K562 (cell line): ENCODE measurements at regions not wholly inside any gene's neighbourhood (a gene's known extent, or its start where the extent isn't known, plus 50 kb on each side); places are given as distances from the start of the nearest gene placed in this dataset.
A peak's percentile ranks its signal among the peaks of the same experiment; 100 is the strongest.

Experiments used
- ARNT ChIP-seq, 2 experiments: fragments of 450-650 bp; IDR thresholded peaks; 2 replicates each; pipeline ENCODE4 v1.6.1; 2016; ENCODE audit warnings: mild to moderate bottlenecking in 1 of 2
- CGGBP1 ChIP-seq: fragments of 250-450 bp; sonication (Bioruptor Pico); IDR thresholded peaks from 2 replicates; pipeline ENCODE4 v1.9.0; 2021; ENCODE audit warnings: mild to moderate bottlenecking
- DIDO1 ChIP-seq: fragments of 450-650 bp; IDR thresholded peaks from 2 replicates; pipeline ENCODE4 v1.6.1; 2016; ENCODE audit warnings: low read depth, missing biosample characterization, missing genetic modification characterization
- GTF2B ChIP-seq: IDR thresholded peaks from 2 replicates; pipeline ENCODE4 v1.6.1; 2011; ENCODE audit not compliant: insufficient read length; ENCODE audit errors: extremely low read depth
- KLF1 ChIP-seq: fragments of 450-650 bp; IDR thresholded peaks from 2 replicates; pipeline ENCODE4 v1.6.1; 2016; ENCODE audit warnings: missing genetic modification characterization, missing compliant biosample characterization
- MCM2 ChIP-seq: fragments of 450-650 bp; IDR thresholded peaks from 2 replicates; pipeline ENCODE4 v1.6.1; 2017; ENCODE audit warnings: low read depth, mild to moderate bottlenecking
- NCOA6 ChIP-seq: fragments of 450-650 bp; IDR thresholded peaks from 2 replicates; pipeline ENCODE4 v1.6.1; 2017; ENCODE audit warnings: mild to moderate bottlenecking
- NR2C2 ChIP-seq, 2 experiments: fragments of 200-800 bp in 1 of 2; sonication (Bioruptor generic) in 1 of 2; sonication (generic) in 1 of 2; formaldehyde crosslinking in 1 of 2; IDR thresholded peaks; 2 replicates each; pipeline versions ENCODE4 v1.6.1 to v1.8.0; 2016 to 2022; ENCODE audit warnings: mild to moderate bottlenecking in 1 of 2, missing compliant biosample characterization in 1 of 2, missing genetic modification characterization in 1 of 2, missing genetic modification reagents in 1 of 2
- SMARCC2 ChIP-seq: fragments of 450-650 bp; IDR thresholded peaks from 2 replicates; pipeline ENCODE4 v1.6.1; 2017; ENCODE audit warnings: antibody characterized with exemption, moderate library complexity, mild to moderate bottlenecking, low read depth
- SP2 ChIP-seq: IDR thresholded peaks from 2 replicates; pipeline ENCODE4 v1.6.1; 2011; ENCODE audit warnings: mild to moderate bottlenecking, low read depth, low read length, moderate library complexity; ENCODE audit not compliant: poor library complexity, severe bottlenecking; ENCODE audit errors: extremely low read depth
- ZKSCAN1 ChIP-seq: fragments of 150-350 bp; IDR thresholded peaks from 2 replicates; pipeline ENCODE4 v1.6.1; 2016; ENCODE audit warnings: low read depth, low read length
- ZNF143 ChIP-seq: sonication (generic); formaldehyde crosslinking; IDR thresholded peaks from 2 replicates; pipeline ENCODE4 v1.9.0; 2022; ENCODE audit warnings: mild to moderate bottlenecking, missing genetic modification reagents
- ZNF445 ChIP-seq: fragments of 250-450 bp; sonication (Bioruptor Pico); IDR thresholded peaks from 2 replicates; pipeline ENCODE4 v1.4.0; 2020; ENCODE audit warnings: low read depth, mild to moderate bottlenecking, moderate library complexity
- ZSCAN29 ChIP-seq: fragments of 450-650 bp; IDR thresholded peaks from 2 replicates; pipeline ENCODE4 v1.6.1; 2017
- TF ChIP-seq, protein P1 (sequence below), 2 experiments: fragments of 450-650 bp in 1 of 2; sonication (generic) in 1 of 2; formaldehyde crosslinking in 1 of 2; IDR thresholded peaks; 2 replicates each; pipeline versions ENCODE4 v1.7.1 to v1.9.0; 2016 to 2022; ENCODE audit warnings: inconsistent platforms in 1 of 2, mild to moderate bottlenecking in 1 of 2, missing genetic modification reagents in 1 of 2
- TF ChIP-seq, protein P2 (sequence below): fragments of 150-350 bp; conservative IDR thresholded peaks from 2 replicates; pipeline ENCODE4 v1.6.1; 2014; ENCODE audit warnings: low read length

- TF ChIP-seq, protein P1, sequence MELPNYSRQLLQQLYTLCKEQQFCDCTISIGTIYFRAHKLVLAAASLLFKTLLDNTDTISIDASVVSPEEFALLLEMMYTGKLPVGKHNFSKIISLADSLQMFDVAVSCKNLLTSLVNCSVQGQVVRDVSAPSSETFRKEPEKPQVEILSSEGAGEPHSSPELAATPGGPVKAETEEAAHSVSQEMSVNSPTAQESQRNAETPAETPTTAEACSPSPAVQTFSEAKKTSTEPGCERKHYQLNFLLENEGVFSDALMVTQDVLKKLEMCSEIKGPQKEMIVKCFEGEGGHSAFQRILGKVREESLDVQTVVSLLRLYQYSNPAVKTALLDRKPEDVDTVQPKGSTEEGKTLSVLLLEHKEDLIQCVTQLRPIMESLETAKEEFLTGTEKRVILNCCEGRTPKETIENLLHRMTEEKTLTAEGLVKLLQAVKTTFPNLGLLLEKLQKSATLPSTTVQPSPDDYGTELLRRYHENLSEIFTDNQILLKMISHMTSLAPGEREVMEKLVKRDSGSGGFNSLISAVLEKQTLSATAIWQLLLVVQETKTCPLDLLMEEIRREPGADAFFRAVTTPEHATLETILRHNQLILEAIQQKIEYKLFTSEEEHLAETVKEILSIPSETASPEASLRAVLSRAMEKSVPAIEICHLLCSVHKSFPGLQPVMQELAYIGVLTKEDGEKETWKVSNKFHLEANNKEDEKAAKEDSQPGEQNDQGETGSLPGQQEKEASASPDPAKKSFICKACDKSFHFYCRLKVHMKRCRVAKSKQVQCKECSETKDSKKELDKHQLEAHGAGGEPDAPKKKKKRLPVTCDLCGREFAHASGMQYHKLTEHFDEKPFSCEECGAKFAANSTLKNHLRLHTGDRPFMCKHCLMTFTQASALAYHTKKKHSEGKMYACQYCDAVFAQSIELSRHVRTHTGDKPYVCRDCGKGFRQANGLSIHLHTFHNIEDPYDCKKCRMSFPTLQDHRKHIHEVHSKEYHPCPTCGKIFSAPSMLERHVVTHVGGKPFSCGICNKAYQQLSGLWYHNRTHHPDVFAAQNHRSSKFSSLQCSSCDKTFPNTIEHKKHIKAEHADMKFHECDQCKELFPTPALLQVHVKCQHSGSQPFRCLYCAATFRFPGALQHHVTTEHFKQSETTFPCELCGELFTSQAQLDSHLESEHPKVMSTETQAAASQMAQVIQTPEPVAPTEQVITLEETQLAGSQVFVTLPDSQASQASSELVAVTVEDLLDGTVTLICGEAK (IDR thresholded peaks at IDR 0.05): peak; percentile 55; the same call in 1 of the 2 replicates
- TF ChIP-seq, protein P1 (CRISPR knock-in tag; IDR thresholded peaks at IDR 0.05): no peak
- TF ChIP-seq MCM2 (no peak), ZNF143 (0 out of 2 replicates have a peak, but pooled peaks have one; percentile 4), GTF2B (no peak), NR2C2 (CRISPR knock-in tag; IDR thresholded peaks at IDR 0.05) (peak; percentile 58; the same call in 1 of the 2 replicates), NR2C2 (tag; IDR thresholded peaks at IDR 0.05) (no peak), ZNF445 (CRISPR knock-in tag) (0 out of 2 replicates have a peak, but pooled peaks have one; percentile 5), ARNT (IDR thresholded peaks at IDR 0.05) (no peak), NCOA6 (no peak), CGGBP1 (CRISPR knock-in tag) (no peak), ZKSCAN1 (no peak), SMARCC2 (no peak), SP2 (no peak), ZSCAN29 (peak; percentile 57; the same call in 1 of the 2 replicates), DIDO1 (tag) (no peak), KLF1 (no peak)
- TF ChIP-seq, protein P2, sequence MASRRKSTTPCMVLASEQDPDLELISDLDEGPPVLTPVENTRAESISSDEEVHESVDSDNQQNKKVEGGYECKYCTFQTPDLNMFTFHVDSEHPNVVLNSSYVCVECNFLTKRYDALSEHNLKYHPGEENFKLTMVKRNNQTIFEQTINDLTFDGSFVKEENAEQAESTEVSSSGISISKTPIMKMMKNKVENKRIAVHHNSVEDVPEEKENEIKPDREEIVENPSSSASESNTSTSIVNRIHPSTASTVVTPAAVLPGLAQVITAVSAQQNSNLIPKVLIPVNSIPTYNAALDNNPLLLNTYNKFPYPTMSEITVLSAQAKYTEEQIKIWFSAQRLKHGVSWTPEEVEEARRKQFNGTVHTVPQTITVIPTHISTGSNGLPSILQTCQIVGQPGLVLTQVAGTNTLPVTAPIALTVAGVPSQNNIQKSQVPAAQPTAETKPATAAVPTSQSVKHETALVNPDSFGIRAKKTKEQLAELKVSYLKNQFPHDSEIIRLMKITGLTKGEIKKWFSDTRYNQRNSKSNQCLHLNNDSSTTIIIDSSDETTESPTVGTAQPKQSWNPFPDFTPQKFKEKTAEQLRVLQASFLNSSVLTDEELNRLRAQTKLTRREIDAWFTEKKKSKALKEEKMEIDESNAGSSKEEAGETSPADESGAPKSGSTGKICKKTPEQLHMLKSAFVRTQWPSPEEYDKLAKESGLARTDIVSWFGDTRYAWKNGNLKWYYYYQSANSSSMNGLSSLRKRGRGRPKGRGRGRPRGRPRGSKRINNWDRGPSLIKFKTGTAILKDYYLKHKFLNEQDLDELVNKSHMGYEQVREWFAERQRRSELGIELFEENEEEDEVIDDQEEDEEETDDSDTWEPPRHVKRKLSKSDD: no peak
Observed at GRCh38 chr6:156719395-156719719, 57.8 kb upstream of the ARID1B start (continued).
